GM12872 (cell line): ENCODE measurements at regions not wholly inside any gene's neighbourhood (a gene's known extent, or its start where the extent isn't known, plus 50 kb on each side); places are given as distances from the start of the nearest gene placed in this dataset.

Source experiments
- CTCF ChIP-seq: IDR thresholded peaks from 3 replicates; pipeline ENCODE4 v1.5.1; 2011; ENCODE audit warnings: low read depth, mild to moderate bottlenecking, low read length, moderate library complexity; ENCODE audit not compliant: insufficient read depth

DNA sequence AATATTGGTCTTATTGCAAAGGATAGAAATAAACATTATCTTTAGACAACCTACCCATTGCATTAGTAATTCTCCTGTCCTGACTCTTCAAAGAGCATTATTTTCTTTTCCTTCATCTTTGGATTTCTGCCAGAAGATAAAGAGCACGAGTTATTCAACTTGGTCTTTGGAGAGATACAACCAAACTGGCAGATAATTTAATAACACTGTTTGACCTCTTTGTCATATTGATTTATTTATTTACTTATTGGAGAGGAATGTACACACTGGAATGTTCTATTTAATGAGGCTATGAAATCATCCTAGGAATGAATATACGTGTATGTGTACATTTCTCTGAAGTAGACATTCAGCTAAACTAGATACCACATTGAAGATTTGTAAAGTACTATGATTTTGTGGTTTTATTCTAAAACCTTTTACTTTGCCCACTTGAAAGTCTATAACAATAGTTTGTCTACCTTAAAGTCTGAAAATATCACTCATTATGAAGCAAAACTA is 462.1 kb downstream of the C3orf38 start:
- no peak for TF ChIP-seq CTCF

GRCh38 chr3:88616413-88616812 is 466.7 kb downstream of the C3orf38 start:
- no peak for TF ChIP-seq CTCF

- TF ChIP-seq CTCF, result no peak
Observed at GRCh38 chr3:88617283-88617682, 467.5 kb downstream of the C3orf38 start.

DNA sequence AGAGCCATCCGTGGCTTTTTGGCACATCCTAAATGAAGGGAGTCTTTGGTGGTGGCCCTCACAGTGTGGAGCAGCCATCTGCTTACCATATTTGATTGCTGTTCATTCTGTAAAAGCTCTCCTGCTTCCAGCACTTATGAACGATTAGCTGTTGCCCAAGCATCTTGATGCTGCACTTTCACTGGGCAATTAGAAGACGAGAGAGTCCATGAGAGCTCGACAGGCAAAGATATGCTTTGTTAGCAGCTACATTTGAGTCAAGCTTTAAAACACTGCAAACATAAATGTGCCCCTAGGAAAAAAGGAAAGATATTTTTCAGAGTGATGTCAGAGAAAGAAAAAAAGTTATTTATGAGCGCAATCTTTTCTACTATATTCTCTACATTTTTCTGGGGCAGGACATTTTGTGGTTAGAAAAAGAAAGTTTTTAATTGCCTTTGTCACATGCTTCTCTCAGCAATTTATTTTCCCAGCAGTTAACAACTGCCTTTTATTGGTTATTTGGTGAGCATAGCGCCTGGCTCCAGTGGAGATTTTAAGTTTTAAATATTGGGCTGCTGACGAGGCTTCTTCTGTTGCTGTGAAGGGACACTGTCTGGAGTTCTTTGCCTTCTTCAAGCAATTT is 468.4 kb downstream of the C3orf38 start:
- no peak for TF ChIP-seq CTCF

DNA sequence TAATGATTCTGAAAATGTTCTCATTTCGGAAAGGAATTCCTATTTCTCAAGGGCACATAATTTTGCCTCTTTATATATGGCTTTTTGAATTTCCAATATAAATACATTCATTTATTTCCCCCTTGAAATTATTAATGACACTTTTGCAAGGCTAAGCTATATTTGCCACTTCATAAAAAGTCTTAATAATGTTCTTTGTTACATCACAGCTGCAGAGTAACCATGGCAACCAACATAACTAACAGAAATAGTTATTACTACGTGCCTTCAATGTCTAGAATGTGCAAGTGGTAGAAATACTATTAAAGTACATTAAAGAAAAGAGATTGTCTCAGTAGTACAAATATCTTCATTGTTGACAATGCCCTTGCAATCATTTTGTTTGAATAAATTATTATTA is 471.8 kb downstream of the C3orf38 start:
- no peak for TF ChIP-seq CTCF

GRCh38 chr3:88623709-88624108 is 473.9 kb downstream of the C3orf38 start:
- no peak for TF ChIP-seq CTCF

- no peak for TF ChIP-seq CTCF
Observed at GRCh38 chr3:88626456-88627120, 476.8 kb downstream of the C3orf38 start.
